HEK293 (cell line): ENCODE measurements at regions not wholly inside any gene's neighbourhood (a gene's known extent, or its start where the extent isn't known, plus 50 kb on each side); places are given as distances from the start of the nearest gene placed in this dataset.

Experiments used
- KLF1 ChIP-seq: fragments of 450-650 bp; formaldehyde crosslinking; IDR thresholded peaks from 2 replicates; pipeline ENCODE4 v1.5.1; 2016; ENCODE audit warnings: missing biosample characterization, missing genetic modification characterization
- ZFP37 ChIP-seq: fragments of 450-650 bp; formaldehyde crosslinking; IDR thresholded peaks from 2 replicates; pipeline ENCODE4 v1.5.1; 2016; ENCODE audit warnings: missing biosample characterization, missing genetic modification characterization
- ZNF132 ChIP-seq: fragments of 450-650 bp; formaldehyde crosslinking; IDR thresholded peaks from 2 replicates; pipeline ENCODE4 v1.5.1; 2017; ENCODE audit warnings: missing biosample characterization, missing genetic modification characterization, borderline replicate concordance
- ZNF138 ChIP-seq: fragments of 450-650 bp; formaldehyde crosslinking; IDR thresholded peaks from 2 replicates; pipeline ENCODE4 v1.5.1; 2016; ENCODE audit warnings: missing biosample characterization, missing genetic modification characterization, borderline replicate concordance
- ZNF24 ChIP-seq: fragments of 450-650 bp; formaldehyde crosslinking; IDR thresholded peaks from 2 replicates; pipeline ENCODE4 v1.5.1; 2016; ENCODE audit warnings: missing biosample characterization, missing genetic modification characterization
- ZNF274 ChIP-seq, 2 experiments: fragments of 200-500 bp in 1 of 2; fragments of 450-650 bp in 1 of 2; sonication (Bioruptor generic) in 1 of 2; formaldehyde crosslinking in 1 of 2; IDR thresholded peaks; 2 replicates each; pipeline versions ENCODE4 v1.5.1 to v1.6.1; 2014 to 2016; ENCODE audit warnings: borderline replicate concordance in 1 of 2, inconsistent platforms in 1 of 2, low read length in 1 of 2, missing biosample characterization in 1 of 2, missing genetic modification characterization in 1 of 2
- ZNF302 ChIP-seq: fragments of 450-650 bp; formaldehyde crosslinking; IDR thresholded peaks from 2 replicates; pipeline ENCODE4 v1.5.1; 2016; ENCODE audit warnings: missing biosample characterization, missing genetic modification characterization, low read depth
- ZNF560 ChIP-seq: fragments of 450-650 bp; formaldehyde crosslinking; IDR thresholded peaks from 2 replicates; pipeline ENCODE4 v1.5.1; 2017; ENCODE audit warnings: missing biosample characterization, missing genetic modification characterization, borderline replicate concordance
- ZNF626 ChIP-seq: fragments of 450-650 bp; sonication (Bioruptor Pico); formaldehyde crosslinking; IDR thresholded peaks from 2 replicates; pipeline ENCODE4 v1.5.1; 2018; ENCODE audit warnings: missing biosample characterization, missing genetic modification characterization, inconsistent platforms
- ZNF701 ChIP-seq: fragments of 450-650 bp; formaldehyde crosslinking; IDR thresholded peaks from 2 replicates; pipeline ENCODE4 v1.5.1; 2016; ENCODE audit warnings: missing biosample characterization, missing genetic modification characterization
- TF ChIP-seq, protein P1 (sequence below): fragments of 450-650 bp; formaldehyde crosslinking; IDR thresholded peaks from 2 replicates; pipeline ENCODE4 v1.5.1; 2016; ENCODE audit warnings: missing biosample characterization, missing genetic modification characterization
- TF ChIP-seq, protein P2 (sequence below): fragments of 450-650 bp; formaldehyde crosslinking; optimal IDR thresholded peaks from 2 replicates; pipeline ENCODE3; 2016; ENCODE audit warnings: missing biosample characterization, mild to moderate bottlenecking, missing genetic modification characterization

DNA sequence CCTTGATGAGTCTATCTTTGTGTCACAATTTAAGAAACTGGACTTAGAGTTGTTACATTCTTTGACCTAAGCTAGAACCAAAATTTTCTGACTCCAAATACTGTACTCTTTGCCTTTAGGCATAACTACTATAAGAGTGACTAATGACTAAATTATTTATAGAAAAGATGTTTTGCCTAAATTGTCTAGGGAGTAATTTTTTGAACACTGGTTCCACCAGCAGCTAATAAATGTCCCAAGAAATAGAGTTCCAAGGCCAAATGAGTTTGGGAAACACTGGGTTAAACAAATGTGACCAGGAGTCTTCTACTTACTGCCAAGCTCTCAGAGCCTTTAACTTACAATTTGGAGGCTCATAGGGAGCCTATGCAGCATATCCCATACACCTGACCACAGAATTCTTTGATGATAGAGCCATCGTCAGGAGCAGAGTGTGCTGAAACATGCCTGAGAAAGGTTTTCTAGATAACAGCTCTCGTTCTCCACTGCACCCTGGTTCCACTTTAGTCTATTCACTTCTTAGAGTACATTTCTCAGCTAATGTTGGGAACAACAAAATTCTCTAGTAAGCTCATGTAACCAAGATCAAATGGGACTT, 215.9 kb upstream of the HMGA2 start:
- no peak for TF ChIP-seq ZNF701 (tag by site-specific recombination)
- TF ChIP-seq, protein P1, sequence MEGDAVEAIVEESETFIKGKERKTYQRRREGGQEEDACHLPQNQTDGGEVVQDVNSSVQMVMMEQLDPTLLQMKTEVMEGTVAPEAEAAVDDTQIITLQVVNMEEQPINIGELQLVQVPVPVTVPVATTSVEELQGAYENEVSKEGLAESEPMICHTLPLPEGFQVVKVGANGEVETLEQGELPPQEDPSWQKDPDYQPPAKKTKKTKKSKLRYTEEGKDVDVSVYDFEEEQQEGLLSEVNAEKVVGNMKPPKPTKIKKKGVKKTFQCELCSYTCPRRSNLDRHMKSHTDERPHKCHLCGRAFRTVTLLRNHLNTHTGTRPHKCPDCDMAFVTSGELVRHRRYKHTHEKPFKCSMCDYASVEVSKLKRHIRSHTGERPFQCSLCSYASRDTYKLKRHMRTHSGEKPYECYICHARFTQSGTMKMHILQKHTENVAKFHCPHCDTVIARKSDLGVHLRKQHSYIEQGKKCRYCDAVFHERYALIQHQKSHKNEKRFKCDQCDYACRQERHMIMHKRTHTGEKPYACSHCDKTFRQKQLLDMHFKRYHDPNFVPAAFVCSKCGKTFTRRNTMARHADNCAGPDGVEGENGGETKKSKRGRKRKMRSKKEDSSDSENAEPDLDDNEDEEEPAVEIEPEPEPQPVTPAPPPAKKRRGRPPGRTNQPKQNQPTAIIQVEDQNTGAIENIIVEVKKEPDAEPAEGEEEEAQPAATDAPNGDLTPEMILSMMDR (tag by site-specific recombination), result no peak
- no peak for TF ChIP-seq ZFP37
- no peak for TF ChIP-seq KLF1 (tag by site-specific recombination)
- TF ChIP-seq ZNF24 (tag by site-specific recombination), result no peak
- TF ChIP-seq, protein P2, sequence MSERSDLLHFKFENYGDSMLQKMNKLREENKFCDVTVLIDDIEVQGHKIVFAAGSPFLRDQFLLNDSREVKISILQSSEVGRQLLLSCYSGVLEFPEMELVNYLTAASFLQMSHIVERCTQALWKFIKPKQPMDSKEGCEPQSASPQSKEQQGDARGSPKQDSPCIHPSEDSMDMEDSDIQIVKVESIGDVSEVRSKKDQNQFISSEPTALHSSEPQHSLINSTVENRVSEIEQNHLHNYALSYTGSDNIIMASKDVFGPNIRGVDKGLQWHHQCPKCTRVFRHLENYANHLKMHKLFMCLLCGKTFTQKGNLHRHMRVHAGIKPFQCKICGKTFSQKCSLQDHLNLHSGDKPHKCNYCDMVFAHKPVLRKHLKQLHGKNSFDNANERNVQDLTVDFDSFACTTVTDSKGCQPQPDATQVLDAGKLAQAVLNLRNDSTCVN (tag by site-specific recombination), result no peak
- no peak for TF ChIP-seq ZNF132 (tag by site-specific recombination)
- no peak for TF ChIP-seq ZNF560
- TF ChIP-seq ZNF138 (tag by site-specific recombination), result no peak
- no peak for TF ChIP-seq ZNF274 (IDR thresholded peaks at IDR 0.05; ENCODE audit: low read length)
- no peak for TF ChIP-seq ZNF274 (tag by site-specific recombination; IDR thresholded peaks at IDR 0.05; ENCODE audit: borderline replicate concordance)
- TF ChIP-seq ZNF302 (tag by site-specific recombination), result no peak
- no peak for TF ChIP-seq ZNF626 (tag by site-specific recombination)
